BLaER1 treated with 17β-estradiol and CSF1 and Interleukin-3, amounts not matched to agents 10 nM and 100 nM (cell line): ENCODE measurements at regions not wholly inside any gene's neighbourhood (a gene's known extent, or its start where the extent isn't known, plus 50 kb on each side); places are given as distances from the start of the nearest gene placed in this dataset.

Experiments used
- H3K27ac ChIP-seq, 11 experiments: shearing (Covaris generic); formaldehyde crosslinking; 2 replicates each; pipeline ENCODE4 v1.8.1; 2022
- H3K27me3 ChIP-seq, 11 experiments: shearing (Covaris generic); formaldehyde crosslinking; 2 replicates each; pipeline ENCODE4 v1.8.1; 2022
- H3K36me3 ChIP-seq, 11 experiments: shearing (Covaris generic); formaldehyde crosslinking; 2 replicates each; pipeline ENCODE4 v1.8.1; 2022
- H3K4me1 ChIP-seq, 10 experiments: shearing (Covaris generic); formaldehyde crosslinking; 2 replicates each; pipeline ENCODE4 v1.8.1; 2022
- H3K4me2 ChIP-seq, 11 experiments: shearing (Covaris generic); formaldehyde crosslinking; 2 replicates each; pipeline ENCODE4 v1.8.1; 2022
- H3K4me3 ChIP-seq, 10 experiments: shearing (Covaris generic); formaldehyde crosslinking; 2 replicates each; pipeline ENCODE4 v1.8.1; 2022
- H3K9ac ChIP-seq, 11 experiments: shearing (Covaris generic); formaldehyde crosslinking; 2 replicates each; pipeline ENCODE4 v1.8.1; 2022
- H3K9me3 ChIP-seq, 11 experiments: shearing (Covaris generic); formaldehyde crosslinking; replicated peaks in 1 of 11; 2 replicates each; pipeline ENCODE4 v1.8.1; 2022
- H4K20me1 ChIP-seq, 11 experiments: shearing (Covaris generic); formaldehyde crosslinking; 2 replicates each; pipeline ENCODE4 v1.8.1; 2022
- Cebpa-rat ChIP-seq, 11 experiments: shearing (Covaris generic); IDR thresholded peaks; 2 replicates each; pipeline ENCODE4 v1.8.1; 2022

DNA sequence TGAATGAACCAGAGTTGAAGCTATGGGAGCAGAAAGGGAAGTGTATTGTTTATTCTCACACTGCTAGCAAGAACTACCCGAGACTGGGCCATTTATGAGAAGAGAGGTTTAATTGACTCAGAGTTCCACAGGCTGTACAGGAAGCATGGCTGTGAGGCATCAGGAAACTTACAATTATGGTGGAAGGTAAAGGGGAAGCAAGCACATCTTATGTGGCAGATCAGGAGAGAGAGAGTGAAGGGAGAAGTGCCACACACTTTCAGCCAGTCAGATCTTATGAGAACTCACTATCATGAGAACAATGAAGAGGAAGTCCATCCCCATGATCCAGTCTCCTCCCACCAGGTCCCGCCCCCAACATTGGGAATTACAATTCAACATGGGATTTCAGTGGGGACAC lies 383.2 kb upstream of the SLC14A2 start:
- H4K20me1 ChIP-seq = no peaks in the 10 kb centered on the region
- no peak overlapping the region for H3K9ac ChIP-seq
- H3K4me1 ChIP-seq = peaks cover 0 to 25% (median 2%) of the 10 kb centered on the region in 10 experiments; a peak in 9 of 20 replicates
- peak overlapping the region in 4 of 11 experiments; percentile 18 to 54 (median 40); a peak in 6 of 22 replicates for H3K27ac ChIP-seq
- H3K36me3 ChIP-seq = no peaks in the 10 kb centered on the region
- 0 out of 22 replicates have a peak, but pooled peaks cover 0 to 4% (median 0%) of the 10 kb centered on the region in 11 experiments for H3K9me3 ChIP-seq
- TF ChIP-seq Cebpa-rat (IDR thresholded peaks at IDR 0.05) = no peak
- H3K4me2 ChIP-seq = peak overlapping the region in 3 of 11 experiments; percentile 14 to 57 (median 57); a peak in 5 of 22 replicates
- H3K4me3 ChIP-seq = no peak overlapping the region
- no peaks in the 10 kb centered on the region for H3K27me3 ChIP-seq

DNA sequence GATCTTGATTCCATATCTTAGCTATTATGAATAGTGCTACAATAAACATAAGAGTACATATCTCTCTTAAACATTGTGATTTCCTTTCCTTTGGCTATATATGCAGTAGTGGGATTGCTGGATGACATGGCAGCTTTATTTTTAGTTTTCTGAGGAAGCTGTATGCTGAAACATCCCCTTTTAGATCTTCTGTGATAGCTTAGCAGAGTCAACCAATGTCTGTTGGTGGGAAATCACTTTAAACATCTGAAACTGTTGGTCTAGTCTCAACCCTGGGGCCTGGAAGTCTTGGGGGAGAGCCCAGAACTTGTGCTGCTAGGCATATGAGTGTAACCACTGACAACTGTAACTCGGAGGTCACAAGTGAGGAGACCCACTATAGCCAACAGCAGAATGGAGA lies 378.6 kb upstream of the SLC14A2 start:
- peak overlapping the region in 5 of 11 experiments; percentile 41 to 82 (median 63); a peak in 10 of 22 replicates for H3K4me2 ChIP-seq
- H3K9ac ChIP-seq = peak overlapping the region in 4 of 11 experiments; percentile 24 to 52 (median 41); a peak in 6 of 22 replicates
- no peaks in the 10 kb centered on the region for H3K27me3 ChIP-seq
- no peak for TF ChIP-seq Cebpa-rat (IDR thresholded peaks at IDR 0.05)
- H3K36me3 ChIP-seq = no peaks in the 10 kb centered on the region
- H3K27ac ChIP-seq = peak overlapping the region in 6 of 11 experiments; percentile 42 to 78 (median 72); a peak in 10 of 22 replicates
- H3K4me1 ChIP-seq = peaks cover 0 to 32% (median 5%) of the 10 kb centered on the region in 10 experiments; a peak in 9 of 20 replicates
- H3K4me3 ChIP-seq = no peak overlapping the region
- H4K20me1 ChIP-seq = no peaks in the 10 kb centered on the region
- H3K9me3 ChIP-seq = no peaks in the 10 kb centered on the region

DNA sequence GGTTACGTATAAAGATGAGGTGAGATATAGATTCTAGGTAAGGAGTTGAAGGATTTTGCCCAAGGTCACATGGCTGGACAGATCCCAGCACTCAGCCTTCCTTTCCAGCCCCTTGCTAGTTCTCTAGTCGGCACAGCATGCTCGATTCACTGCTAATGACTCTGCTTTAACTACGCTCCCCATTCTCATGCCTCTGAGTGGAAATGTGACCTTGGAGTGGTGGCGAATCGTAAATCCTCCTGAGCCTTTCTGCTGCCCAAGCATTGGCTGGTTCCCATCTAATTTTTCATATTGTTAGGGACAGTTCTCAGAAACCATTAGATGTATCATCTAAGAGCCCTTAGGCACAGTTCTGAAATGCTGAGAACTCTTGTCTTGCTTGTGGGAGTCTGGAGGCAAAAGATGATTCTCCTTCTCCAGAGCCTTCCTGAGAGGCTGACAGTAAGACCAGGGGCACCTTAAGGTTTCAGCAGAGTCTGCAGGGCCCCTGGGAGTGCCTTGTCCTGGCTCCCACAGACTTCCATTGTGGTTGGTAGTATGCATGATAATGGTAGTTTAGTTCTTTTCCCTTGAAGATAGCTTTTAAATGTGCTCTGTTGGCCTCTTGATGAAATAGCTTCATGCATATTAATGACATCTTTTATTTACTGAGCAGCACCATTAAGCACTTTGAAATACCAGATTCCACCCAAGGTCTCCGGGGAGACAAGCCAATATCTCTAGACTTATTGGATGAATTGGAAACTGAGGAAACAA lies 377.8 kb upstream of the SLC14A2 start:
- Histone ChIP-seq H3K36me3 (no peaks in the 10 kb centered on the region), H3K4me1 (peaks cover 0 to 24% (median 5%) of the 10 kb centered on the region in 10 experiments; a peak in 9 of 20 replicates), H3K27me3 (no peaks in the 10 kb centered on the region), H3K4me3 (no peak overlapping the region), H3K9me3 (no peaks in the 10 kb centered on the region), H3K4me2 (peak overlapping the region in 5 of 11 experiments; percentile 41 to 82 (median 63); a peak in 10 of 22 replicates), H4K20me1 (no peaks in the 10 kb centered on the region), H3K27ac (peak overlapping the region in 6 of 11 experiments; percentile 42 to 78 (median 72); a peak in 10 of 22 replicates), H3K9ac (peak overlapping the region in 2 of 11 experiments; percentile 24 to 50; a peak in 3 of 22 replicates)
- no peak for TF ChIP-seq Cebpa-rat (IDR thresholded peaks at IDR 0.05)

DNA sequence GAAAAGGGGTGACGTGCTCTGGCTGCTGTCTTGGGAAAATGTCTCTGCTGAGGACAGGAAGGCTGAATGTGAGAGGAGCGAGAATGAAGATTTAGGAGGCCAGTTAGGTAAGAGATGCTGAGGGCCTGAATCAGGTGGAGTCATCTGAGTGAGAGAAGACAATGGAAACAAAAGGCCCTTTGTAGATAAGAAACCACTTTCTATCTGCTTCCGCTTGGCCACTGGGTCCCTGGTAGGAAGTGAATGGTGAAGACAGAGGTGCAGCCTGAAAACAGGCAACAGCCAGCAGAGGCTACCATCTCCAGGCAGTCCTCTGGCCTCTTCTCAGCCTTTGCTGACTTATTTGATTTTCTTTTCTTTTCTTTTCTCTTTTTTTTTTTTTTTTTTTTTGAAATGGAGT lies 374.0 kb upstream of the SLC14A2 start:
- Histone ChIP-seq H3K36me3 (no peaks in the 10 kb centered on the region), H3K4me2 (no peak overlapping the region), H3K4me3 (no peak overlapping the region), H3K4me1 (peaks cover 0 to 37% (median 5%) of the 10 kb centered on the region in 10 experiments; a peak in 9 of 20 replicates), H3K9ac (no peak overlapping the region), H3K27me3 (no peaks in the 10 kb centered on the region), H3K9me3 (no peaks in the 10 kb centered on the region), H4K20me1 (no peaks in the 10 kb centered on the region), H3K27ac (no peak overlapping the region)
- TF ChIP-seq Cebpa-rat (IDR thresholded peaks at IDR 0.05) = no peak

DNA sequence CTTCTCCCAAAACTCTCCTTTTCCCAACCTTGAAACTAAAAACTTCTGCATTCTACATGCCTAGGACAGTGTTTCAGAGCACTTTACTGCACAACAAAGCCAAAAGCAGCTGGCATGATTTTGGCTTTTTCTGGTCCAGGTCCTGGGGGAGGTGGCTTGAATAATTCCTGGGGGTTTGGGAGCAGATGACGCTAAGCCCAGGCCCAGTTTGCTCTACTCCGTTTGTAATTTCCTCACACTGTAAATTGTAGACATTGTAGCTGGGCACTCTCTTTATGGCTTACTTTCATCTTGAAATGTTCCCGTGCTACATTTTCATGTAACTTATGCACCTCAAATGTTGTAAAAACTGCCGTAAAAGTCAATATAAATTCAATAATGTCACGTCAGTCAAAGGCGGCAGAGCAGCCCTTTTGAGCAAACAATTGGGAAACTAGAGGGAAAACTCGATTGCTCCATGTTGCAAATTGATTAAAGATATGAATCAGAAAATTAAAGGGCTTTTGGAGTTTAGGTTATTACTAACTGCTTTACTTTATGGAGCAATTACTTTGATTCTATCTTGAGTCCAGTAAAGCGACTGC lies 373.2 kb upstream of the SLC14A2 start:
- TF ChIP-seq Cebpa-rat (IDR thresholded peaks at IDR 0.05) = no peak
- H3K27ac ChIP-seq = no peak overlapping the region
- no peak overlapping the region for H3K4me3 ChIP-seq
- peaks cover 0 to 38% (median 2%) of the 10 kb centered on the region in 10 experiments; a peak in 9 of 20 replicates for H3K4me1 ChIP-seq
- H3K9me3 ChIP-seq = no peaks in the 10 kb centered on the region
- H4K20me1 ChIP-seq = no peaks in the 10 kb centered on the region
- no peak overlapping the region for H3K4me2 ChIP-seq
- H3K27me3 ChIP-seq = no peaks in the 10 kb centered on the region
- no peak overlapping the region for H3K9ac ChIP-seq
- no peaks in the 10 kb centered on the region for H3K36me3 ChIP-seq

DNA sequence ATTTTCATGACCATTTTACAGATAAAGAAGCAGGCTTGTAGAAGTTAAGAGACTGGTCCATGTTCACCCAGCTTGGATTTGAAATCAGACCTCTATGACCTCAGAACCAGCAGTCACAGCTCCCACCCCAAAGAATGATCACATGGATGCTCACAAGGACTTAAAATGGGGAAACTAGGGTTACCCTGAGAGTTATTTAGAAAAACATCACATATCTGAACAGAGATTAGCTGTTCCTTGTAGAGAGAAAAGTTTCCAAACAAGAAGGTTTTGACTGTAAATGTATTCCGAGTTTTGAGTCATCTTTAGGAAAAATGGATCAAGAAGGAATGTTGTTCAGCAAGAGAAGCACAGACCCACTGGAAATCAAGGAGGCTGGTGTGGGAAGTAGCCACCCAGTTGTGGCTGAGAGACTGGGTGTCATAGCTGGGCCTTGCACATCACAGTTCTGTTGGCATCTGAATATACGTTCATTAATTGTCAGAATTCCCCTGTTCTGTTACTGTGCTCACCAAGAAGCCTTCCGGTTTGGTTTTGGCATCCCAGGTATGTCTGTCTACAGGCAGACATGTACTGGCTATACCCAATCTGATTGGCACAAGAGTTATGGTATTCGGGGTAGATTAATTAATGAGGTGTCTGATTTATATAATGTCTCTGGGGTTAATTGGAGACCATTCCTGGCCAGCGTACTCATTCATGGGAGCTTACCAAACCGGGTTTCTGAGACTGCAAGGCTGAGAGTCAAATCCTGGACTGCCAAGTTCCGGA lies 371.8 kb upstream of the SLC14A2 start:
- no peak for TF ChIP-seq Cebpa-rat (IDR thresholded peaks at IDR 0.05)
- Histone ChIP-seq H3K36me3 (no peaks in the 10 kb centered on the region), H3K4me2 (peak overlapping the region in 1 of 11 experiments; percentile 28; a peak in 2 of 22 replicates), H3K27ac (no peak overlapping the region; a peak in 1 of 22 replicates), H4K20me1 (no peaks in the 10 kb centered on the region), H3K9me3 (no peaks in the 10 kb centered on the region), H3K27me3 (no peaks in the 10 kb centered on the region), H3K9ac (no peak overlapping the region), H3K4me3 (no peak overlapping the region), H3K4me1 (peaks cover 6 to 43% (median 10%) of the 10 kb centered on the region in 10 experiments)

DNA sequence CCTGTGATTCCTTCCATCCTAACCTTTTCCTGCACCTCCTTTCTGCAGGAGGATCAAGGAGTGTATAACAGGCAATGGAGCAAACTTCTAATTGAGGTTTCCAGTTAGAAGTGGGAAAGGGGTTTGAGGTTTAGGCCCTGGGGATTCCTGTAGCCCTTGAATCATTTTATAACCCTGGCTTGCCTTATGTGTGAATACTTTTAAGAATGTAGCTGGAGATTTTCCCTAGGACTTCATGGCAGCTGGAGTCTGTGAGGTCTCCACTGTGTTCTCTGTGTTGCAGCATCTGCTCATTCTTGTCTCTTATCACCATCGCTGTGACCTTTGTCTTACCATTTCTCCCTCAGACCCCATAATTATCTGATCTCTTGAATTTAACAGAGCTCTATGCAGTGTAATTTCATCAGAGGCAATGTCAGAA lies 370.2 kb upstream of the SLC14A2 start:
- H3K9ac ChIP-seq = no peak overlapping the region
- peak overlapping the region in 1 of 11 experiments; percentile 77; a peak in 1 of 22 replicates for H3K4me2 ChIP-seq
- TF ChIP-seq Cebpa-rat (IDR thresholded peaks at IDR 0.05) = no peak
- peaks cover 8 to 58% (median 20%) of the 10 kb centered on the region in 10 experiments for H3K4me1 ChIP-seq
- no peak overlapping the region for H3K27ac ChIP-seq
- H3K27me3 ChIP-seq = no peaks in the 10 kb centered on the region
- H3K9me3 ChIP-seq = no peaks in the 10 kb centered on the region
- no peaks in the 10 kb centered on the region for H3K36me3 ChIP-seq
- no peak overlapping the region for H3K4me3 ChIP-seq
- no peaks in the 10 kb centered on the region for H4K20me1 ChIP-seq

DNA sequence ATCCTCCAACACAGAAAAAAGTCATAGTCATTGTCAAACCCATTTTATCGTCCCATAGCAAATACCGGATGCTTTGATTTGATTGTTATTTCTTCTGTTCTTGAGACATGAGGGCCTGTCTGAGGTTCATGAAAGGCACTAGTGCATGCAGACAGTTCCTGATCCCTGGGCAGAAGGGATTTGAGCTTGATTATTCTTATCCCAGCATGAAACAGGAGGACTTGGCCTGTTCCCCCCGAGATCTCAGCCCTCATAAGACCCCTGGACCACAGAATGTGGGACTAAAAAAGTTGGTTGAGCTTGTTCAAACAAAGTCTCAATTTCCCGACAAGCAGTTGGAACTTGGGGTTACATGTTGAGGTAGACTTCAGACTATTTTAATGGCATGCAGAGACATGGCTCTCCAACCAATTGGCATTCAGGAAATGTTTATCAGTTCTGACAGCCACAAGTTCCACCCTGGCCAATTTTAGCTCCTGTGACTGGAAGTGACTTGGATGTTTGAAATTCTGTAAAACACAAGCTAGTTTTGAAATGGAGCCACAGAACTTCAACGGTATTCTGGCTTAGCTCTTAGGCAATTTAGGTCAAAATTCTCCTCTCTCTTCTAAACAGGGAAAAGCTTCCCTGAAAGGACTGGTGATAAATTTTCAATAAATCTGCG lies 366.9 kb upstream of the SLC14A2 start:
- peak overlapping the region in 6 of 11 experiments; percentile 32 to 86 (median 76); a peak in 10 of 22 replicates for H3K27ac ChIP-seq
- 0 out of 22 replicates have a peak, but pooled peaks of 1 of the 11 experiments have one; percentile 13 for TF ChIP-seq Cebpa-rat (IDR thresholded peaks at IDR 0.05)
- no peaks in the 10 kb centered on the region for H3K9me3 ChIP-seq
- H3K36me3 ChIP-seq = no peaks in the 10 kb centered on the region
- peak overlapping the region; percentile 29 to 81 (median 64) for H3K4me2 ChIP-seq
- H3K9ac ChIP-seq = peak overlapping the region in 4 of 11 experiments; percentile 59 to 70 (median 63); a peak in 6 of 22 replicates
- no peaks in the 10 kb centered on the region for H3K27me3 ChIP-seq
- peaks cover 8 to 66% (median 22%) of the 10 kb centered on the region in 10 experiments for H3K4me1 ChIP-seq
- H3K4me3 ChIP-seq = peak overlapping the region in 1 of 10 experiments; percentile 17; a peak in 1 of 20 replicates
- H4K20me1 ChIP-seq = no peaks in the 10 kb centered on the region
